Neural crest cell (in vitro differentiated cells): ENCODE measurements at regions not wholly inside any gene's neighbourhood (a gene's known extent, or its start where the extent isn't known, plus 50 kb on each side); places are given as distances from the start of the nearest gene placed in this dataset.
A peak's percentile ranks its signal among the peaks of the same experiment; 100 is the strongest.
"Not testable (repeated sequence)": the region's sequence is repeated elsewhere in the genome, so short reads cannot be mapped to it uniquely, and the experiment has no call there.

ENCODE experiments used
- DNase-seq: peaks from one replicate; pipeline ENCODE4 v3.0.0; 2021; ENCODE audit warnings: low read depth, mixed read lengths, low spot score
- H3K27ac Mint-ChIP-seq: one replicate; pipeline ENCODE4 v1.8.0; 2021; ENCODE audit warnings: mild to moderate bottlenecking, mixed read lengths; ENCODE audit not compliant: unreplicated experiment
- H3K27me3 Mint-ChIP-seq: 2 replicates; pipeline ENCODE4 v1.8.0; 2021; ENCODE audit warnings: low read depth, mild to moderate bottlenecking, mixed read lengths
- H3K36me3 Mint-ChIP-seq: 2 replicates; pipeline ENCODE4 v1.8.0; 2021; ENCODE audit warnings: low read depth, mild to moderate bottlenecking, mixed read lengths
- H3K4me1 Mint-ChIP-seq: 2 replicates; pipeline ENCODE4 v1.8.0; 2021; ENCODE audit warnings: mixed read lengths
- H3K4me3 Mint-ChIP-seq: one replicate; pipeline ENCODE4 v1.8.0; 2021; ENCODE audit warnings: mild to moderate bottlenecking, mixed read lengths
- H3K9me3 Mint-ChIP-seq: 2 replicates; pipeline ENCODE4 v1.8.0; 2021; ENCODE audit warnings: mixed read lengths
- TF ChIP-seq, protein P1 (sequence below): fragments of 200-600 bp; sonication (generic); conservative IDR thresholded peaks from 2 replicates; pipeline ENCODE4 v1.5.0; 2021; ENCODE audit warnings: antibody characterized with exemption, mild to moderate bottlenecking

DNA sequence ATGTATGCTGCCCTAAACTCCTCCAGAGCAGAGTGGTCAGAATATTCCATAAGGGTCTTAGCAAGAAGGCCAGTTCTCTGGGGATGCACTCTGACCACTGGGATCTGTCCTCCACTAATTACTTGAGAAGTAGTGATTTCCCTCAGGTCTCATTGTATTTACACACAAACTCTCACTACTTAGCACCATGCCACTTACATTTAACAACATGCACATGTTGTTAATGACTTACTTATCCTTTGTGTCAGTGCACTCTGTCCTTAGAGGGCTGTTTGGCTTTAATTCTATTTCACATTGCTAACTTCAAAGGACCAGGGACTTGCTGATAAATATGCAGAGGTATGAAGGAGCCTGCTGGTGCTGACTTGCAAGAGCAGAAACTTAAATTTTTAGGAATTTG lies 1415.5 kb upstream of the ACVR2A start:
- H3K4me3 Mint-ChIP-seq = no peak overlapping the region
- H3K36me3 Mint-ChIP-seq = no peaks in the 10 kb centered on the region
- H3K9me3 Mint-ChIP-seq = no peaks in the 10 kb centered on the region
- DNase-seq = no peak
- TF ChIP-seq, protein P1, sequence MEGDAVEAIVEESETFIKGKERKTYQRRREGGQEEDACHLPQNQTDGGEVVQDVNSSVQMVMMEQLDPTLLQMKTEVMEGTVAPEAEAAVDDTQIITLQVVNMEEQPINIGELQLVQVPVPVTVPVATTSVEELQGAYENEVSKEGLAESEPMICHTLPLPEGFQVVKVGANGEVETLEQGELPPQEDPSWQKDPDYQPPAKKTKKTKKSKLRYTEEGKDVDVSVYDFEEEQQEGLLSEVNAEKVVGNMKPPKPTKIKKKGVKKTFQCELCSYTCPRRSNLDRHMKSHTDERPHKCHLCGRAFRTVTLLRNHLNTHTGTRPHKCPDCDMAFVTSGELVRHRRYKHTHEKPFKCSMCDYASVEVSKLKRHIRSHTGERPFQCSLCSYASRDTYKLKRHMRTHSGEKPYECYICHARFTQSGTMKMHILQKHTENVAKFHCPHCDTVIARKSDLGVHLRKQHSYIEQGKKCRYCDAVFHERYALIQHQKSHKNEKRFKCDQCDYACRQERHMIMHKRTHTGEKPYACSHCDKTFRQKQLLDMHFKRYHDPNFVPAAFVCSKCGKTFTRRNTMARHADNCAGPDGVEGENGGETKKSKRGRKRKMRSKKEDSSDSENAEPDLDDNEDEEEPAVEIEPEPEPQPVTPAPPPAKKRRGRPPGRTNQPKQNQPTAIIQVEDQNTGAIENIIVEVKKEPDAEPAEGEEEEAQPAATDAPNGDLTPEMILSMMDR = no peak
- H3K27me3 Mint-ChIP-seq = no peaks in the 10 kb centered on the region
- no peaks in the 10 kb centered on the region for H3K4me1 Mint-ChIP-seq
- no peak overlapping the region for H3K27ac Mint-ChIP-seq

DNA sequence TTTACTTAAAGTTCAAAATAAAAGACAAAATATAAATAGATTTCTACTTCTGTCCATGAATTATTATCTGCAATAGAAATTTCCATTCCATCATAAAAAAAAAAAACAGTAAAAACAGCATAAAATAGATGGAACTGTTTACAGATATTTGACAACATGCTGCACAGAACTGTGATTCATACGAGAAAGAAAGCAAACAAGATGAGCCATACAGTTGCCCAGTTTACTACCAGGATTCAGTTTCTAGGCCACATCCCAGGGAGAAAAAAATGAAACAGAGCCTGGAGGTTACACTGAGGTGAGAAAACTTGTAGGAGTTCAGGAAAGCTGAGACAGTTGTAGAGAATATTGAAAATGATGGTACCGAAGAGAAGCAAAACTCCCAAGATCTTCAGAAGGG lies 1426.9 kb upstream of the ACVR2A start:
- H3K9me3 Mint-ChIP-seq = no peaks in the 10 kb centered on the region
- DNase-seq = no peak
- H3K4me3 Mint-ChIP-seq = no peak overlapping the region
- no peaks in the 10 kb centered on the region for H3K27me3 Mint-ChIP-seq
- H3K4me1 Mint-ChIP-seq = no peaks in the 10 kb centered on the region
- TF ChIP-seq, protein P1 = no peak
- no peak overlapping the region for H3K27ac Mint-ChIP-seq
- H3K36me3 Mint-ChIP-seq = no peaks in the 10 kb centered on the region

DNA sequence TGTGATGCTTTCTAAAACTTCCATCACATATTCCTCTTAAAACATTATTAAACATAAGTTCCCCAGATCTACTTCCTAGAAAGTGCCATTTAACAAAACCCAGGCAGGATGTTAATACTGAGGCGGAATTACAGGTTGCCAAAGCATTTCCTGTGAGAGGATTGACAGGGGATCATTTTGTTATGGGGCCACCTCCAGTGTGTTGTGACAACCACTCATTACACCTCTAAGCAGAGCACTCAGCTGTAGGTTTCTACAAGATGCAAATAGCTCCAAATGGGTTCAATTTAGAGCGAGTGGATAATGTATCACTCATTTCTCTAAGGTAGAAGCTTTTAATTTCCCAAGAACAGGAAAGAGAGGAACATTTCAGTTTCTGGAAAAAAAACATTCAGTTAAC lies 1429.5 kb upstream of the ACVR2A start:
- no peak for DNase-seq
- Mint-ChIP-seq H3K27me3 (no peaks in the 10 kb centered on the region), H3K4me1 (no peaks in the 10 kb centered on the region), H3K4me3 (no peak overlapping the region), H3K36me3 (no peaks in the 10 kb centered on the region), H3K9me3 (no peaks in the 10 kb centered on the region), H3K27ac (no peak overlapping the region)
- TF ChIP-seq, protein P1 = no peak

DNA sequence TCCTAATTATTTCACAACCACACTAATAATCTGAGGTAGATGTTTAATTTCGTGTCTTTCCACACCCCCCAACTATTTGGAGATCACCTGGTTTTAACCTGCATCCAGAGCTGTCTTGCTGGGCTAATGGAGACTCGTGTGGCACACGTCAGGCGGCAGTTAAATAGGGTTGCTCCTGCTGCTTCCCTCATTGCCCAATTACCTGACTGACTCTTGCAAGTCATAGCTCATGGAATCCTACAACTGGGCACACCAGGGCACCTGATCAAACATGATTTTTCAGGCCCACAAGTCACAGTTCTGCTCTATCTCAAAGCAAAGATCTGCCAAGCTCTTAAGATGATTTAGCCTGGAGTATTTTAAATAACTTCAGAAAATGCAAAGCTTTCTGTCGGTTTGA lies 1430.4 kb upstream of the ACVR2A start:
- Mint-ChIP-seq H3K9me3 (no peaks in the 10 kb centered on the region), H3K4me1 (no peaks in the 10 kb centered on the region), H3K27me3 (no peaks in the 10 kb centered on the region), H3K4me3 (no peak overlapping the region), H3K36me3 (no peaks in the 10 kb centered on the region), H3K27ac (no peak overlapping the region)
- DNase-seq = no peak
- TF ChIP-seq, protein P1 = no peak

GRCh38 chr2:146413086-146413610 lies 1431.7 kb upstream of the ACVR2A start:
- Mint-ChIP-seq H3K4me3 (no peak overlapping the region), H3K9me3 (no peaks in the 10 kb centered on the region), H3K36me3 (no peaks in the 10 kb centered on the region), H3K27me3 (no peaks in the 10 kb centered on the region), H3K4me1 (no peaks in the 10 kb centered on the region), H3K27ac (peak overlapping the region; percentile 71)
- no peak for DNase-seq
- TF ChIP-seq, protein P1 = no peak

DNA sequence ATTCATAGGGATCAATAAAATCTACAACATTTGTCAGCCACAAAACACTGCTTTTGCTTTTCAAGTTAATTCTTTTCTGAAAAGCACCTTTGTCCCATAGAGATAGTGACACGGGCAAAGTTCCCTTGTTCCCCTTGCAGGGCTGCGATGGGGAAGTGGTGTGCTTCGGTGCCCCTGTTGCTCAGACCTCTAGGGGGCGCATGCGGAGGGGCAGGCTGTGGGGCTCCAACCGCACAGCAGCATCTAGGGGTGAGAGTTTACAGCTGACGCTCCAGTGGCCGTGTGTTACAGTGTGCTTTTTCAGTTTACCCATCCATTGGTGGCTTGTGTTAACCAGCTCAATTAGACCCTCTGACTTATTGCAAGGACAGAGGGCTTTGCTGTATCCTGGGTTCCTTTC lies 1432.2 kb upstream of the ACVR2A start:
- no peak for DNase-seq
- Mint-ChIP-seq H3K4me1 (no peaks in the 10 kb centered on the region), H3K4me3 (no peak overlapping the region)

GRCh38 chr2:146405402-146406309 lies 1439.2 kb upstream of the ACVR2A start:
- H3K4me3 Mint-ChIP-seq, H3K27me3 Mint-ChIP-seq, DNase-seq, H3K27ac Mint-ChIP-seq, H3K4me1 Mint-ChIP-seq: not testable (repeated sequence)
- Mint-ChIP-seq H3K36me3 (peaks cover 10% of the 10 kb centered on the region), H3K9me3 (peaks cover 17% of the 10 kb centered on the region)

More for the DNA sequence above, 1432.2 kb upstream of the ACVR2A start:
- Mint-ChIP-seq H3K36me3 (no peaks in the 10 kb centered on the region), H3K27me3 (no peaks in the 10 kb centered on the region), H3K9me3 (no peaks in the 10 kb centered on the region), H3K27ac (peak overlapping the region; percentile 71)
- TF ChIP-seq, protein P1 = no peak
